Sigmoid colon (tissue), 4 donors: ENCODE measurements at regions not wholly inside any gene's neighbourhood (a gene's known extent, or its start where the extent isn't known, plus 50 kb on each side); places are given as distances from the start of the nearest gene placed in this dataset.

Source experiments
- EP300 ChIP-seq, 4 donors: sonication (generic); formaldehyde crosslinking; IDR thresholded peaks; one replicate each; pipeline ENCODE4 v1.6.1; 2017; ENCODE audit warnings: antibody characterized with exemption in 4 of 4
- TF ChIP-seq, protein P1 (sequence below), 4 experiments: fragments of 450-650 bp in 3 of 4; fragments of 200-600 bp in 1 of 4; IDR thresholded peaks; one replicate each; pipeline ENCODE4 v1.5.1; 2016 to 2019; ENCODE audit warnings: antibody characterized with exemption in 4 of 4, mild to moderate bottlenecking in 3 of 4, moderate library complexity in 2 of 4

DNA sequence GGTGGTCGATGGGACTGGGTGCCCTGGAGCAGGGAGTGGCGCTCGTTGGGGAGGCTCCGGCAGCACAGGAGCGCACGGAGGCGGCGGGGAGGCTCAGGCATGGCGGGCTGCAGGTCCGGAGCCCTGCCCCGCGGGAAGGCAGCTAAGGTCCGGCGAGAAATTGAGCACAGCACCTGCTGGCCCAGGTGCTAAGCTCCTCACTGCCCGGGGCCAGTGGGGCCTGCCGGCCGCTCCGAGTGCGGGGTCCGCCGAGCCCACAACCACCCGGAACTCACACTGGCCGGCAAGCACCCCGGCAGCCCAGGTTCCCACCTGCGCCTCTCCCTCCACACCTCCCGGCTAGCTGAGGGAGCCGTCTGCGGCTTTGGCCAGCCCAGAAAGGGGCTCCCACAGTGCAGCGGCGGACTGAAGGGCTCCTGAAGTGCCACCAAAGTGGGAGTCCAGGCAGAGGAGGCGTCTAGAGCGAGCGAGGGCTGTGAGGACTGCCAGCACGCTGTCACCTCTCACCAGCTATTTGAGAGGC lies 88.8 kb upstream of the EEF2KMT start:
- TF ChIP-seq, protein P1, sequence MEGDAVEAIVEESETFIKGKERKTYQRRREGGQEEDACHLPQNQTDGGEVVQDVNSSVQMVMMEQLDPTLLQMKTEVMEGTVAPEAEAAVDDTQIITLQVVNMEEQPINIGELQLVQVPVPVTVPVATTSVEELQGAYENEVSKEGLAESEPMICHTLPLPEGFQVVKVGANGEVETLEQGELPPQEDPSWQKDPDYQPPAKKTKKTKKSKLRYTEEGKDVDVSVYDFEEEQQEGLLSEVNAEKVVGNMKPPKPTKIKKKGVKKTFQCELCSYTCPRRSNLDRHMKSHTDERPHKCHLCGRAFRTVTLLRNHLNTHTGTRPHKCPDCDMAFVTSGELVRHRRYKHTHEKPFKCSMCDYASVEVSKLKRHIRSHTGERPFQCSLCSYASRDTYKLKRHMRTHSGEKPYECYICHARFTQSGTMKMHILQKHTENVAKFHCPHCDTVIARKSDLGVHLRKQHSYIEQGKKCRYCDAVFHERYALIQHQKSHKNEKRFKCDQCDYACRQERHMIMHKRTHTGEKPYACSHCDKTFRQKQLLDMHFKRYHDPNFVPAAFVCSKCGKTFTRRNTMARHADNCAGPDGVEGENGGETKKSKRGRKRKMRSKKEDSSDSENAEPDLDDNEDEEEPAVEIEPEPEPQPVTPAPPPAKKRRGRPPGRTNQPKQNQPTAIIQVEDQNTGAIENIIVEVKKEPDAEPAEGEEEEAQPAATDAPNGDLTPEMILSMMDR (IDR thresholded peaks at IDR 0.05) = no peak
- TF ChIP-seq EP300 (IDR thresholded peaks at IDR 0.05) = no peak
